AG04450 (cell line): ENCODE measurements at regions not wholly inside any gene's neighbourhood (a gene's known extent, or its start where the extent isn't known, plus 50 kb on each side); places are given as distances from the start of the nearest gene placed in this dataset.
"Not testable (repeated sequence)": the region's sequence is repeated elsewhere in the genome, so short reads cannot be mapped to it uniquely, and the experiment has no call there.

Source experiments
- CTCF ChIA-PET: fragments of 300-600, 350-600 bp; formaldehyde crosslinking; extraction: SDS; loops from one replicate; lab custom pipeline; 2022; ENCODE audit warnings: antibody characterized with exemption, inconsistent platforms; lab: Charles Lee
- POLR2A ChIA-PET: fragments of 350-600 bp; formaldehyde crosslinking; extraction: SDS; loops from one replicate; lab custom pipeline; 2021; ENCODE audit warnings: antibody characterized with exemption, inconsistent platforms; lab: Yijun Ruan, JAX
- DNase-seq: peaks from one replicate; pipeline ENCODE4 v3.0.0-alpha.2; 2011; ENCODE audit warnings: low read depth, low spot score
- H3K27ac ChIP-seq: one replicate; pipeline ENCODE4 v1.5.1; 2012; ENCODE audit warnings: low read depth, low read length, control low read depth
- H3K27me3 ChIP-seq: one replicate; pipeline ENCODE4 v1.6.0; 2012; ENCODE audit warnings: low read length; ENCODE audit not compliant: control insufficient read depth, insufficient read depth
- H3K4me3 ChIP-seq: 2 replicates; pipeline ENCODE4 v1.5.1; 2011; ENCODE audit warnings: mild to moderate bottlenecking, low read depth, low read length, control low read depth
- H3K9me3 ChIP-seq: 2 replicates; pipeline ENCODE4 v1.5.1; 2012; ENCODE audit warnings: low read length; ENCODE audit not compliant: control insufficient read depth, insufficient read depth
- CTCF ChIP-seq: IDR thresholded peaks from 2 replicates; pipeline ENCODE4 v1.5.1; 2011; ENCODE audit warnings: low read depth, low read length, control low read depth, inconsistent platforms

- Histone ChIP-seq H3K9me3 (no peaks in the 10 kb centered on the region), H3K27ac (no peak overlapping the region), H3K4me3 (no peak overlapping the region), H3K27me3 (peaks cover 6% of the 10 kb centered on the region)
- CTCF ChIA-PET, result interaction anchor here (1.0 kb wide), 1 partner anchor 12 kb away, joined by 3 read pairs; no protein-coding TSS in a partner anchor
- POLR2A ChIA-PET, result no interaction called here
- no peak for TF ChIP-seq CTCF
- no peak for DNase-seq
Measured at GRCh38 chr2:44055664-44056063, 59.9 kb upstream of the LRPPRC start.

GRCh38 chr2:44056947-44057346, 61.2 kb upstream of the LRPPRC start:
- POLR2A ChIA-PET, result no interaction called here
- CTCF ChIA-PET, result no interaction called here
- no peak for TF ChIP-seq CTCF
- DNase-seq, result no peak
- Histone ChIP-seq H3K27me3 (peaks cover 8% of the 10 kb centered on the region), H3K27ac (no peak overlapping the region), H3K4me3 (no peak overlapping the region), H3K9me3 (no peaks in the 10 kb centered on the region)

GRCh38 chr2:44060286-44060685, 64.5 kb upstream of the LRPPRC start:
- H3K4me3 ChIP-seq, CTCF ChIA-PET, DNase-seq, H3K9me3 ChIP-seq, H3K27me3 ChIP-seq, H3K27ac ChIP-seq, POLR2A ChIA-PET: not testable (repeated sequence)

GRCh38 chr2:44060990-44061389, 65.2 kb upstream of the LRPPRC start:
- TF ChIP-seq CTCF, result no peak
- Histone ChIP-seq H3K4me3 (no peak overlapping the region), H3K27ac (no peak overlapping the region), H3K9me3 (no peaks in the 10 kb centered on the region), H3K27me3 (peaks cover 6% of the 10 kb centered on the region)
- ChIA-PET CTCF (no interaction called here), POLR2A (no interaction called here)
- no peak for DNase-seq

- DNase-seq, result no peak
- Histone ChIP-seq H3K9me3 (no peaks in the 10 kb centered on the region), H3K27me3 (peaks cover 6% of the 10 kb centered on the region), H3K4me3 (no peak overlapping the region), H3K27ac (no peak overlapping the region)
- POLR2A ChIA-PET, result no interaction called here
- TF ChIP-seq CTCF, result no peak
- CTCF ChIA-PET, result no interaction called here
Measured at GRCh38 chr2:44061469-44061868, 65.7 kb upstream of the LRPPRC start.

GRCh38 chr2:44061876-44062275, 66.1 kb upstream of the LRPPRC start:
- TF ChIP-seq CTCF, result no peak
- Histone ChIP-seq H3K4me3 (no peak overlapping the region), H3K27ac (no peak overlapping the region), H3K27me3 (peaks cover 6% of the 10 kb centered on the region), H3K9me3 (no peaks in the 10 kb centered on the region)
- DNase-seq, result no peak
- ChIA-PET CTCF (no interaction called here), POLR2A (no interaction called here)
